GM12874 (cell line): ENCODE measurements at regions not wholly inside any gene's neighbourhood (a gene's known extent, or its start where the extent isn't known, plus 50 kb on each side); places are given as distances from the start of the nearest gene placed in this dataset.

Experiments used
- CTCF ChIP-seq: IDR thresholded peaks from 2 replicates; pipeline ENCODE4 v1.5.1; 2011; ENCODE audit warnings: low read depth, mild to moderate bottlenecking, control low read depth, low read length, moderate library complexity; ENCODE audit not compliant: insufficient read depth

- TF ChIP-seq CTCF, result no peak
Measured at GRCh38 chr6:86629123-86629522, 308.2 kb upstream of the HTR1E start.

- no peak for TF ChIP-seq CTCF
Measured at GRCh38 chr6:86619428-86619827, 317.9 kb upstream of the HTR1E start.

- TF ChIP-seq CTCF, result no peak
Measured at GRCh38 chr6:86615299-86615698, 322.0 kb upstream of the HTR1E start.

- TF ChIP-seq CTCF, result no peak
Measured at GRCh38 chr6:86609549-86610388, 327.6 kb upstream of the HTR1E start.

GRCh38 chr6:86595641-86596040 is 341.7 kb upstream of the HTR1E start:
- no peak for TF ChIP-seq CTCF

GRCh38 chr6:86586195-86586594 is 351.1 kb upstream of the HTR1E start:
- TF ChIP-seq CTCF, result no peak

GRCh38 chr6:86581833-86582232 is 355.5 kb upstream of the HTR1E start:
- TF ChIP-seq CTCF, result no peak
